Fibroblast of lung (primary cell): ENCODE measurements at regions not wholly inside any gene's neighbourhood (a gene's known extent, or its start where the extent isn't known, plus 50 kb on each side); places are given as distances from the start of the nearest gene placed in this dataset.

ENCODE experiments used
- CTCF ChIP-seq, 2 donors: IDR thresholded peaks in 1 of 2; conservative IDR thresholded peaks in 1 of 2; 1 replicate in 1 of 2; 2 replicates in 1 of 2; pipeline ENCODE4 v1.5.1; 2011 to 2012; ENCODE audit warnings: low read length in 2 of 2, control low read depth in 1 of 2, inconsistent platforms in 1 of 2, low read depth in 1 of 2, mild to moderate bottlenecking in 1 of 2
- EZH2 ChIP-seq: IDR thresholded peaks from 2 replicates; pipeline ENCODE4 v1.5.1; 2012; ENCODE audit warnings: low read length, control low read depth, mild to moderate bottlenecking; ENCODE audit errors: missing control alignments

- TF ChIP-seq CTCF (conservative IDR thresholded peaks at IDR 0.05 in 1 of 2, IDR thresholded peaks at IDR 0.05 in 1 of 2; ENCODE audit: low read depth in 1 of 2, low read length in 2 of 2) (no peak), EZH2 (no peak)
These were observed 151.1 kb upstream of the DPT start for GRCh38 chr1:168879896-168880734.
